Gastroesophageal sphincter (tissue), 3 donors: ENCODE measurements at regions not wholly inside any gene's neighbourhood (a gene's known extent, or its start where the extent isn't known, plus 50 kb on each side); places are given as distances from the start of the nearest gene placed in this dataset.

ENCODE experiments used
- POLR2A ChIP-seq, 2 donors: fragments of 450-650 bp; IDR thresholded peaks; one replicate each; pipeline ENCODE4 v1.6.1; 2017; ENCODE audit warnings: antibody characterized with exemption in 2 of 2, mild to moderate bottlenecking in 2 of 2, moderate library complexity in 1 of 2
- POLR2AphosphoS5 ChIP-seq: sonication (generic); formaldehyde crosslinking; IDR thresholded peaks from one replicate; pipeline ENCODE4 v1.6.1; 2017; ENCODE audit warnings: antibody characterized with exemption
- TF ChIP-seq, protein P1 (sequence below), 4 experiments: fragments of 200-600 bp in 2 of 4; fragments of 450-650 bp in 2 of 4; sonication (generic) in 1 of 4; IDR thresholded peaks; one replicate each; pipeline ENCODE4 v1.5.1; 2017 to 2019; ENCODE audit warnings: antibody characterized with exemption in 4 of 4, mild to moderate bottlenecking in 2 of 4, moderate library complexity in 2 of 4

GRCh38 chr9:87420884-87421283, 76.8 kb upstream of the DAPK1 start:
- TF ChIP-seq, protein P1, sequence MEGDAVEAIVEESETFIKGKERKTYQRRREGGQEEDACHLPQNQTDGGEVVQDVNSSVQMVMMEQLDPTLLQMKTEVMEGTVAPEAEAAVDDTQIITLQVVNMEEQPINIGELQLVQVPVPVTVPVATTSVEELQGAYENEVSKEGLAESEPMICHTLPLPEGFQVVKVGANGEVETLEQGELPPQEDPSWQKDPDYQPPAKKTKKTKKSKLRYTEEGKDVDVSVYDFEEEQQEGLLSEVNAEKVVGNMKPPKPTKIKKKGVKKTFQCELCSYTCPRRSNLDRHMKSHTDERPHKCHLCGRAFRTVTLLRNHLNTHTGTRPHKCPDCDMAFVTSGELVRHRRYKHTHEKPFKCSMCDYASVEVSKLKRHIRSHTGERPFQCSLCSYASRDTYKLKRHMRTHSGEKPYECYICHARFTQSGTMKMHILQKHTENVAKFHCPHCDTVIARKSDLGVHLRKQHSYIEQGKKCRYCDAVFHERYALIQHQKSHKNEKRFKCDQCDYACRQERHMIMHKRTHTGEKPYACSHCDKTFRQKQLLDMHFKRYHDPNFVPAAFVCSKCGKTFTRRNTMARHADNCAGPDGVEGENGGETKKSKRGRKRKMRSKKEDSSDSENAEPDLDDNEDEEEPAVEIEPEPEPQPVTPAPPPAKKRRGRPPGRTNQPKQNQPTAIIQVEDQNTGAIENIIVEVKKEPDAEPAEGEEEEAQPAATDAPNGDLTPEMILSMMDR (IDR thresholded peaks at IDR 0.05): no peak
- TF ChIP-seq POLR2AphosphoS5: no peak
- TF ChIP-seq POLR2A (IDR thresholded peaks at IDR 0.05): no peak
